Testis (tissue), 2 donors: ENCODE measurements at regions not wholly inside any gene's neighbourhood (a gene's known extent, or its start where the extent isn't known, plus 50 kb on each side); places are given as distances from the start of the nearest gene placed in this dataset.

Experiments
- CTCF ChIP-seq, 3 experiments: fragments of 450-650 bp in 2 of 3; fragments of 200-600 bp in 1 of 3; sonication (generic) in 1 of 3; IDR thresholded peaks; one replicate each; pipeline ENCODE4 v1.5.1; 2016 to 2019; ENCODE audit warnings: antibody characterized with exemption in 3 of 3, mild to moderate bottlenecking in 2 of 3, moderate library complexity in 1 of 3
- POLR2A ChIP-seq: fragments of 450-650 bp; IDR thresholded peaks from one replicate; pipeline ENCODE4 v1.6.1; 2017; ENCODE audit warnings: antibody characterized with exemption, mild to moderate bottlenecking, moderate library complexity

GRCh38 chr4:14449308-14449707 is 553.0 kb upstream of the CPEB2 start:
- TF ChIP-seq CTCF (IDR thresholded peaks at IDR 0.05) (no peak), POLR2A (no peak)
